Ishikawa (cell line): ENCODE measurements at regions not wholly inside any gene's neighbourhood (a gene's known extent, or its start where the extent isn't known, plus 50 kb on each side); places are given as distances from the start of the nearest gene placed in this dataset.

ENCODE experiments used
- CEBPB ChIP-seq: IDR thresholded peaks from 2 replicates; pipeline ENCODE4 v1.6.1; 2012
- CREB1 ChIP-seq: IDR thresholded peaks from 2 replicates; pipeline ENCODE4 v1.6.1; 2012; ENCODE audit warnings: low read depth
- EGR1 ChIP-seq: IDR thresholded peaks from 2 replicates; pipeline ENCODE4 v1.6.1; 2012
- EP300 ChIP-seq: IDR thresholded peaks from 2 replicates; pipeline ENCODE4 v1.6.1; 2012; ENCODE audit warnings: borderline replicate concordance
- FOXM1 ChIP-seq: IDR thresholded peaks from 2 replicates; pipeline ENCODE4 v1.6.1; 2012; ENCODE audit warnings: low read depth, borderline replicate concordance
- NFIC ChIP-seq: IDR thresholded peaks from 2 replicates; pipeline ENCODE4 v1.6.1; 2012
- RAD21 ChIP-seq: IDR thresholded peaks from 2 replicates; pipeline ENCODE4 v1.6.1; 2012; ENCODE audit warnings: low read depth
- TAF1 ChIP-seq: IDR thresholded peaks from 2 replicates; pipeline ENCODE4 v1.6.1; 2012; ENCODE audit warnings: low read depth, mild to moderate bottlenecking
- TCF12 ChIP-seq: IDR thresholded peaks from 2 replicates; pipeline ENCODE4 v1.6.1; 2012; ENCODE audit warnings: low read depth
- TEAD4 ChIP-seq: IDR thresholded peaks from 2 replicates; pipeline ENCODE4 v1.6.1; 2012
- YY1 ChIP-seq: IDR thresholded peaks from 2 replicates; pipeline ENCODE4 v1.6.1; 2012; ENCODE audit warnings: low read depth
- ZBTB7A ChIP-seq: IDR thresholded peaks from 2 replicates; pipeline ENCODE4 v1.6.1; 2012; ENCODE audit warnings: low read depth
- TF ChIP-seq, protein P1 (sequence below): IDR thresholded peaks from 2 replicates; pipeline ENCODE4 v1.6.1; 2012; ENCODE audit warnings: low read depth, mild to moderate bottlenecking
- TF ChIP-seq, protein P2 (sequence below): IDR thresholded peaks from 2 replicates; pipeline ENCODE4 v1.6.1; 2012
- TF ChIP-seq, protein P3 (sequence below): IDR thresholded peaks from 2 replicates; pipeline ENCODE4 v1.6.1; 2012

DNA sequence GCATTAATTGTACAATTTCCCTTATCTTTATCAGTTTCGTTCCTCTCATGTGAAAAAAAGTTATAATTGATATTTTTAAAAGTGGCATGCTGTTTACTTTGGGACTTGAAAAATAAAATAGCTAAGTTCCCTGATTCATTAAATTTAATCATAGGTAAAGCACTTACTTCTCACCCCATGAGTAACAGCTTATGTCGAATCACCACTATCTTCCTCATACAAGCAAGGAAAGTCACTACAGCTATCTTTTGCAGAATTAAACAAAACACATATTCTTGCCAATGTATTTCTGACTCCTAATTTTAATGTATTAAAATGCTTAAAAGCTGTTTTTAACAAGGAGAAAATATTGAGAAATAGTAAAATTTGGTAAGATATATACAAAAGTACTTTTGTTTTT, 832.4 kb upstream of the PCDH10 start:
- TF ChIP-seq YY1 (no peak), EP300 (no peak), NFIC (no peak), TCF12 (no peak), CREB1 (no peak), ZBTB7A (no peak), TEAD4 (no peak), EGR1 (no peak), RAD21 (no peak), TAF1 (no peak), CEBPB (no peak), FOXM1 (no peak)
- TF ChIP-seq, protein P1, sequence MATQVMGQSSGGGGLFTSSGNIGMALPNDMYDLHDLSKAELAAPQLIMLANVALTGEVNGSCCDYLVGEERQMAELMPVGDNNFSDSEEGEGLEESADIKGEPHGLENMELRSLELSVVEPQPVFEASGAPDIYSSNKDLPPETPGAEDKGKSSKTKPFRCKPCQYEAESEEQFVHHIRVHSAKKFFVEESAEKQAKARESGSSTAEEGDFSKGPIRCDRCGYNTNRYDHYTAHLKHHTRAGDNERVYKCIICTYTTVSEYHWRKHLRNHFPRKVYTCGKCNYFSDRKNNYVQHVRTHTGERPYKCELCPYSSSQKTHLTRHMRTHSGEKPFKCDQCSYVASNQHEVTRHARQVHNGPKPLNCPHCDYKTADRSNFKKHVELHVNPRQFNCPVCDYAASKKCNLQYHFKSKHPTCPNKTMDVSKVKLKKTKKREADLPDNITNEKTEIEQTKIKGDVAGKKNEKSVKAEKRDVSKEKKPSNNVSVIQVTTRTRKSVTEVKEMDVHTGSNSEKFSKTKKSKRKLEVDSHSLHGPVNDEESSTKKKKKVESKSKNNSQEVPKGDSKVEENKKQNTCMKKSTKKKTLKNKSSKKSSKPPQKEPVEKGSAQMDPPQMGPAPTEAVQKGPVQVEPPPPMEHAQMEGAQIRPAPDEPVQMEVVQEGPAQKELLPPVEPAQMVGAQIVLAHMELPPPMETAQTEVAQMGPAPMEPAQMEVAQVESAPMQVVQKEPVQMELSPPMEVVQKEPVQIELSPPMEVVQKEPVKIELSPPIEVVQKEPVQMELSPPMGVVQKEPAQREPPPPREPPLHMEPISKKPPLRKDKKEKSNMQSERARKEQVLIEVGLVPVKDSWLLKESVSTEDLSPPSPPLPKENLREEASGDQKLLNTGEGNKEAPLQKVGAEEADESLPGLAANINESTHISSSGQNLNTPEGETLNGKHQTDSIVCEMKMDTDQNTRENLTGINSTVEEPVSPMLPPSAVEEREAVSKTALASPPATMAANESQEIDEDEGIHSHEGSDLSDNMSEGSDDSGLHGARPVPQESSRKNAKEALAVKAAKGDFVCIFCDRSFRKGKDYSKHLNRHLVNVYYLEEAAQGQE = no peak
- TF ChIP-seq, protein P2, sequence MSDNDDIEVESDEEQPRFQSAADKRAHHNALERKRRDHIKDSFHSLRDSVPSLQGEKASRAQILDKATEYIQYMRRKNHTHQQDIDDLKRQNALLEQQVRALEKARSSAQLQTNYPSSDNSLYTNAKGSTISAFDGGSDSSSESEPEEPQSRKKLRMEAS = no peak
- TF ChIP-seq, protein P3, sequence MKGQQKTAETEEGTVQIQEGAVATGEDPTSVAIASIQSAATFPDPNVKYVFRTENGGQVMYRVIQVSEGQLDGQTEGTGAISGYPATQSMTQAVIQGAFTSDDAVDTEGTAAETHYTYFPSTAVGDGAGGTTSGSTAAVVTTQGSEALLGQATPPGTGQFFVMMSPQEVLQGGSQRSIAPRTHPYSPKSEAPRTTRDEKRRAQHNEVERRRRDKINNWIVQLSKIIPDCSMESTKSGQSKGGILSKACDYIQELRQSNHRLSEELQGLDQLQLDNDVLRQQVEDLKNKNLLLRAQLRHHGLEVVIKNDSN = no peak

DNA sequence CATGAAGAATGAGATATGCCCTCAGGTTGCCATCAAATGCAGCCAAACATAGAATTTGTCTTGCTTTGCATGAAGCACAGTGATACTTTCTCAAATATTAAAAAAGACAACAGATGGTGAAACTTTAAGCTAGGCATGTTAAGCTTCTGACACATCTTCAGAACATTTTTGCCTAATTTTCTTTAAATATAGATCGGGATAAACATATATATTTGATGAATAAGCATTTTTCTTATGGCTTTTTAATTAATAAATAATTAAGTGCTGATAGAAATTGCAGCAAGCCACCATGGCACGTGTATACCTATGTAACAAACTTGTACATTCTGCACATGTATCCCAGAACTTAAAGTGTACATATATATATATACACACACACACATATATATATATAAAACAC, 831.2 kb upstream of the PCDH10 start:
- TF ChIP-seq, protein P1 = no peak
- TF ChIP-seq ZBTB7A = no peak
- no peak for TF ChIP-seq TCF12
- no peak for TF ChIP-seq YY1

DNA sequence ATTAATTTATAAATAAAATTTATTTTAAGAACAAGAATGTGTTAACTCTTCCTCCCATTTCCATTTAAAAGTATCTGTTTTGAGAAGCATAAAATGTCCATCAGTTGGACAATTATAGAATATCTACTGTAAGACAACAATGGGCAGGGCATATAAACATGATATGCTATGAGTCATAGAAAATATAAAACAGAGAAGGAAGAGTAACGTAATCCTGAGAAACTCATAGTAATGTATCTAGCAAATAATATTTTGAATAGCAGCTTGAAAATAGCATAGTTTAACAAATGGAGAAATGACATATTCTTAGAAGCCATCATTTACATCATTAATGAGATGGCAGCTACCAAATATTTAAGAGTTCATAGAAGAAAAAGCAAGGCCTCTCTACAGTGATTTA, 820.3 kb upstream of the PCDH10 start:
- TF ChIP-seq NFIC (no peak), ZBTB7A (no peak), EP300 (no peak), YY1 (no peak), TEAD4 (no peak), EGR1 (no peak), CEBPB (no peak)
- TF ChIP-seq, protein P2 = no peak
- TF ChIP-seq, protein P1 = no peak

DNA sequence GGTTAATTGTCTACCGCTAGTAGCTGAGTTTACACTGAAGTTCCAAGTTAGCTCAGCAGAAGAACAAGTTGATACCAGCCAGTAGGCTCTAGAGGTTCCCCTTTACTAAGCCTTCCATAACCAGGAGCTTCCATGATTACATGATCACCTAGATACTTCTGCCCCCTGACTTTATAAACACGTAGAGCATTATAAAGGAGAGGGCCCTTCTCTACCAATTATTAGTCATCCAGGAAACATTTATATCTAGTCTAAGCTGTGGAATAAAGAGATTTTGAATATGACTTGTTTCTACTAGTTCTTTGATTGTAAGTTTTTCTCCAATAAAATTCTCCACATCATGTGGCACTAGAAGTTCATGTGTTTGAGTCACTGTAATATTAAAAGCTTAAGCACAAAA, 818.1 kb upstream of the PCDH10 start:
- TF ChIP-seq NFIC (no peak), RAD21 (no peak), TCF12 (no peak), TAF1 (no peak), EP300 (no peak), CEBPB (no peak), YY1 (no peak), TEAD4 (no peak), CREB1 (no peak)
- TF ChIP-seq, protein P2 = no peak
- TF ChIP-seq, protein P1 = no peak
